ENCODE measurements at regions not wholly inside any gene's neighbourhood (a gene's known extent, or its start where the extent isn't known, plus 50 kb on each side); places are given as distances from the start of the nearest gene placed in this dataset.

DNA sequence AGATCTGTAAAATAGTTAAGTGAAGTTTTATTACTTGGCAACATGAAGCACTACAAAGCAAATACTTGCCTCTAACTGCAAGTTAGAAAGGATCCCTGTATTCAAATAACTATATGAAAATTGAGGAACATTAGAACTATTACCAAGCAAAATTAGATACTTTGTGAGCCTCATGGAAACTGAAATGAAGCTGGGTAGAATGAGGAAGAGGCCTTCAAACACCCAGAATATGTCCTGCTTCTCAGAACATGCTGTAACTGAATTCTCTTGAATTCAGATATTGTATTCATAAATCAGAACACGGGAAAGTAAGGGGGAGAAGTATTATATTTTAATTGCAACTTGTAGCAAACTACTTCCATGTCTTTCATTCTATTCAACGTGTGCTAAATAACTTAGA lies 947.9 kb downstream of the PCDH17 start:
- H3K79me2 ChIP-seq (ENCODE audit: insufficient read depth, low read length): no peaks in the 10 kb centered on the region
- no peak overlapping the region for H3K18ac ChIP-seq (ENCODE audit: insufficient read length, low read depth, low read length)
- H4K5ac ChIP-seq (ENCODE audit: insufficient read length, low read depth, low read length): no peak overlapping the region
- H3K23me2 ChIP-seq (ENCODE audit: insufficient read length, low read depth, low read length, poor library complexity, severe bottlenecking): no peaks in the 10 kb centered on the region
- Mint-ChIP-seq H3K4me3 (no peak overlapping the region), H3K9me3 (peaks cover 4 to 14% of the 10 kb centered on the region in 2 experiments; a peak in 4 of 5 replicates), H3K27ac (no peak overlapping the region), H3K4me1 (peaks cover 5% of the 10 kb centered on the region in 2 experiments), H3K36me3 (ENCODE audit: insufficient read depth in 1 of 3, low read depth in 3 of 3) (peaks cover 5 to 13% (median 8%) of the 10 kb centered on the region in 3 experiments; a peak in 6 of 7 replicates), H3K27me3 (ENCODE audit: low read depth) (no peaks in the 10 kb centered on the region)
- no peak overlapping the region for H2BK120ac ChIP-seq (ENCODE audit: low read depth, low read length, poor library complexity, severe bottlenecking)
- no peak overlapping the region for H3K23ac ChIP-seq (ENCODE audit: insufficient read length, low read depth, low read length)
- no peak overlapping the region for H2AK5ac ChIP-seq (ENCODE audit: insufficient read length, low read length)
- H3T11ph ChIP-seq (ENCODE audit: low read length): no peak overlapping the region
- H4K8ac ChIP-seq (replicated peaks; ENCODE audit: insufficient read length, low read depth, low read length): no peak overlapping the region
- no CpG with 5 or more reads among the region's 2 CpGs for WGBS (ENCODE audit: extremely low coverage, insufficient read length, low lambda C conversion rate)
- H3K27me3 ChIP-seq (ENCODE audit: insufficient read depth, low read length): no peaks in the 10 kb centered on the region
- DNase-seq: no peak
- H2BK15ac ChIP-seq (ENCODE audit: low read depth, low read length): no peak overlapping the region
- H3K56ac ChIP-seq (ENCODE audit: insufficient read length, low read depth, low read length): no peak overlapping the region
- no peak overlapping the region for H2BK20ac ChIP-seq (ENCODE audit: low read depth, low read length, poor library complexity, severe bottlenecking)
- H4K91ac ChIP-seq (ENCODE audit: insufficient read length, low read depth, low read length): no peak overlapping the region
- H3K4ac ChIP-seq (ENCODE audit: low read depth, low read length): no peak overlapping the region
- H3K9ac ChIP-seq (ENCODE audit: extremely low read depth, insufficient read length, low read length): no peak overlapping the region
- no peaks in the 10 kb centered on the region for H4K20me1 ChIP-seq (ENCODE audit: control insufficient read depth, insufficient read depth, insufficient read length)
- no peaks in the 10 kb centered on the region for H3K9me3 ChIP-seq (ENCODE audit: control insufficient read depth, low read depth, low read length)
- no peak overlapping the region for H3K27ac ChIP-seq (ENCODE audit: insufficient read length, low read depth, low read length)
- H3K4me2 ChIP-seq (ENCODE audit: insufficient read depth, insufficient read length, low read length): no peak overlapping the region
- no peak overlapping the region for H2BK5ac ChIP-seq (ENCODE audit: insufficient read length, low read length)
- no peaks in the 10 kb centered on the region for H3K79me1 ChIP-seq (ENCODE audit: insufficient read depth, low read depth, low read length, poor library complexity, severe bottlenecking)
- H3K4me1 ChIP-seq (ENCODE audit: insufficient read depth, low read length): no peaks in the 10 kb centered on the region
- TF ChIP-seq, protein P1, sequence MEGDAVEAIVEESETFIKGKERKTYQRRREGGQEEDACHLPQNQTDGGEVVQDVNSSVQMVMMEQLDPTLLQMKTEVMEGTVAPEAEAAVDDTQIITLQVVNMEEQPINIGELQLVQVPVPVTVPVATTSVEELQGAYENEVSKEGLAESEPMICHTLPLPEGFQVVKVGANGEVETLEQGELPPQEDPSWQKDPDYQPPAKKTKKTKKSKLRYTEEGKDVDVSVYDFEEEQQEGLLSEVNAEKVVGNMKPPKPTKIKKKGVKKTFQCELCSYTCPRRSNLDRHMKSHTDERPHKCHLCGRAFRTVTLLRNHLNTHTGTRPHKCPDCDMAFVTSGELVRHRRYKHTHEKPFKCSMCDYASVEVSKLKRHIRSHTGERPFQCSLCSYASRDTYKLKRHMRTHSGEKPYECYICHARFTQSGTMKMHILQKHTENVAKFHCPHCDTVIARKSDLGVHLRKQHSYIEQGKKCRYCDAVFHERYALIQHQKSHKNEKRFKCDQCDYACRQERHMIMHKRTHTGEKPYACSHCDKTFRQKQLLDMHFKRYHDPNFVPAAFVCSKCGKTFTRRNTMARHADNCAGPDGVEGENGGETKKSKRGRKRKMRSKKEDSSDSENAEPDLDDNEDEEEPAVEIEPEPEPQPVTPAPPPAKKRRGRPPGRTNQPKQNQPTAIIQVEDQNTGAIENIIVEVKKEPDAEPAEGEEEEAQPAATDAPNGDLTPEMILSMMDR (conservative IDR thresholded peaks at IDR 0.05): no peak
- H2BK12ac ChIP-seq (ENCODE audit: insufficient read length, low read depth, low read length): no peak overlapping the region
- no peak overlapping the region for H2AFZ ChIP-seq (ENCODE audit: low read length)
- H3K14ac ChIP-seq (ENCODE audit: insufficient read depth, low read length): no peak overlapping the region
